ENCODE measurements at regions not wholly inside any gene's neighbourhood (a gene's known extent, or its start where the extent isn't known, plus 50 kb on each side); places are given as distances from the start of the nearest gene placed in this dataset.

- no peak for DNase-seq
Measured at GRCh38 chr11:110912437-110912836, 200.2 kb upstream of the ARHGAP20 start.

GRCh38 chr11:110910384-110910783 lies 198.1 kb upstream of the ARHGAP20 start:
- no peak for DNase-seq

GRCh38 chr11:110909336-110909735 lies 197.1 kb upstream of the ARHGAP20 start:
- no peak for DNase-seq

GRCh38 chr11:110908401-110909105 lies 196.3 kb upstream of the ARHGAP20 start:
- no peak for DNase-seq

- peak; percentile 13 for DNase-seq
Measured at GRCh38 chr11:110907629-110908028, 195.4 kb upstream of the ARHGAP20 start.

GRCh38 chr11:110903830-110904229 lies 191.6 kb upstream of the ARHGAP20 start:
- DNase-seq = no peak

- DNase-seq = no peak
Measured at GRCh38 chr11:110903378-110903777, 191.1 kb upstream of the ARHGAP20 start.

GRCh38 chr11:110901441-110901840 lies 189.2 kb upstream of the ARHGAP20 start:
- no peak for DNase-seq

- no peak for DNase-seq
Measured at GRCh38 chr11:110900426-110900825, 188.2 kb upstream of the ARHGAP20 start.

- no peak for DNase-seq
Measured at GRCh38 chr11:110897035-110897434, 184.8 kb upstream of the ARHGAP20 start.

- DNase-seq = no peak
Measured at GRCh38 chr11:110896358-110896757, 184.1 kb upstream of the ARHGAP20 start.

- no peak for DNase-seq
Measured at GRCh38 chr11:110894224-110894623, 182.0 kb upstream of the ARHGAP20 start.

- no peak for DNase-seq
Measured at GRCh38 chr11:110892741-110893285, 180.6 kb upstream of the ARHGAP20 start.

GRCh38 chr11:110891411-110891810 lies 179.2 kb upstream of the ARHGAP20 start:
- no peak for DNase-seq

- DNase-seq = no peak
Measured at GRCh38 chr11:110890995-110891394, 178.8 kb upstream of the ARHGAP20 start.

GRCh38 chr11:110886288-110886970 lies 174.2 kb upstream of the ARHGAP20 start:
- DNase-seq = no peak

- no peak for DNase-seq
Measured at GRCh38 chr11:110883256-110883655, 171.0 kb upstream of the ARHGAP20 start.

GRCh38 chr11:110878513-110878912 lies 166.3 kb upstream of the ARHGAP20 start:
- DNase-seq = no peak

- DNase-seq = no peak
Measured at GRCh38 chr11:110874437-110875030, 162.3 kb upstream of the ARHGAP20 start.

GRCh38 chr11:110873975-110874374 lies 161.7 kb upstream of the ARHGAP20 start:
- no peak for DNase-seq

GRCh38 chr11:110870816-110871522 lies 158.7 kb upstream of the ARHGAP20 start:
- no peak for DNase-seq

- DNase-seq = no peak
Measured at GRCh38 chr11:110867951-110868350, 155.7 kb upstream of the ARHGAP20 start.

GRCh38 chr11:110866081-110866480 lies 153.8 kb upstream of the ARHGAP20 start:
- no peak for DNase-seq
